HG03442 (cell line): ENCODE measurements at regions not wholly inside any gene's neighbourhood (a gene's known extent, or its start where the extent isn't known, plus 50 kb on each side); places are given as distances from the start of the nearest gene placed in this dataset.

Experiments
- ATAC-seq: cut with Tn5 transposase; IDR thresholded peaks from one replicate; pipeline ENCODE4 v1.9.1; 2021; ENCODE audit warnings: mild to moderate bottlenecking, moderate library complexity; ENCODE audit not compliant: unreplicated experiment

GRCh38 chr13:64420181-64420580 lies 2810.0 kb downstream of the PCDH9 start:
- no peak for ATAC-seq

GRCh38 chr13:64417581-64417980 lies 2812.6 kb downstream of the PCDH9 start:
- ATAC-seq, result no peak

- no peak for ATAC-seq
These were observed 2815.8 kb downstream of the PCDH9 start for GRCh38 chr13:64414381-64414780.

- ATAC-seq, result no peak
These were observed 2816.6 kb downstream of the PCDH9 start for GRCh38 chr13:64413529-64413928.

- no peak for ATAC-seq
These were observed 2819.7 kb downstream of the PCDH9 start for GRCh38 chr13:64410276-64411053.

- ATAC-seq, result no peak
These were observed 2832.4 kb downstream of the PCDH9 start for GRCh38 chr13:64397701-64398100.

- no peak for ATAC-seq
These were observed 2852.5 kb downstream of the PCDH9 start for GRCh38 chr13:64377606-64378005.

GRCh38 chr13:64371461-64371860 lies 2858.7 kb downstream of the PCDH9 start:
- ATAC-seq, result no peak

GRCh38 chr13:64371045-64371444 lies 2859.1 kb downstream of the PCDH9 start:
- no peak for ATAC-seq

- ATAC-seq, result no peak
These were observed 2861.0 kb downstream of the PCDH9 start for GRCh38 chr13:64369121-64369520.

GRCh38 chr13:64362564-64362963 lies 2867.6 kb downstream of the PCDH9 start:
- no peak for ATAC-seq

GRCh38 chr13:64347664-64348063 lies 2882.5 kb downstream of the PCDH9 start:
- ATAC-seq, result no peak

- ATAC-seq, result no peak
These were observed 2890.6 kb downstream of the PCDH9 start for GRCh38 chr13:64339373-64340063.

- no peak for ATAC-seq
These were observed 2891.5 kb downstream of the PCDH9 start for GRCh38 chr13:64338671-64339070.

- no peak for ATAC-seq
These were observed 2896.2 kb downstream of the PCDH9 start for GRCh38 chr13:64333888-64334287.

GRCh38 chr13:64332048-64332447 lies 2898.1 kb downstream of the PCDH9 start:
- no peak for ATAC-seq

- no peak for ATAC-seq
These were observed 2902.5 kb downstream of the PCDH9 start for GRCh38 chr13:64327505-64328194.

- no peak for ATAC-seq
These were observed 2898.7 kb upstream of the PCDH20 start for GRCh38 chr13:64314331-64314730.

- ATAC-seq, result no peak
These were observed 2896.3 kb upstream of the PCDH20 start for GRCh38 chr13:64311948-64312347.

- no peak for ATAC-seq
These were observed 2895.5 kb upstream of the PCDH20 start for GRCh38 chr13:64311112-64311511.

- no peak for ATAC-seq
These were observed 2889.6 kb upstream of the PCDH20 start for GRCh38 chr13:64305246-64305645.

GRCh38 chr13:64300239-64300638 lies 2884.6 kb upstream of the PCDH20 start:
- ATAC-seq, result no peak
